Daoy (cell line): ENCODE measurements at regions not wholly inside any gene's neighbourhood (a gene's known extent, or its start where the extent isn't known, plus 50 kb on each side); places are given as distances from the start of the nearest gene placed in this dataset.
A peak's percentile ranks its signal among the peaks of the same experiment; 100 is the strongest.
"Not testable (repeated sequence)": the region's sequence is repeated elsewhere in the genome, so short reads cannot be mapped to it uniquely, and the experiment has no call there.

Experiments
- DNase-seq: peaks from one replicate; pipeline ENCODE4 v3.0.0-alpha.2; 2015; ENCODE audit warnings: low read depth

- DNase-seq = no peak
Measured at GRCh38 chr2:234374736-234375135, 122.1 kb downstream of the ARL4C start.

DNA sequence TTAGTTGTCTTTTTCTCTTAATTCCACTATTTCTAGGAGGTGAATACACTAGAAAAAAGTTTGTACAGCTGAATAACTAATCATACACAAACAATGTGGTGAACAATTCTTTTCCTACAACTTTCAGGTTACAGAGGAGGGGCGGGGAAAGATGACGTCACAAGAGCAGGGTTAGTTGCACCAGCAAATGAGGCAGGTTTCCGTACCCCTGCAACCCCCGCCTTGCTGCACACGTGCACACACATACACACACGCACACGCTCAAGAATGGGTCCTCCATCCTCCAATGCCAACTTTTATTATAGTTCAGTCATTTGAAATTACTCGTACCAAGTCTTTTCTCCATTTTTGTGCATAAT is 122.8 kb downstream of the ARL4C start:
- DNase-seq = no peak

DNA sequence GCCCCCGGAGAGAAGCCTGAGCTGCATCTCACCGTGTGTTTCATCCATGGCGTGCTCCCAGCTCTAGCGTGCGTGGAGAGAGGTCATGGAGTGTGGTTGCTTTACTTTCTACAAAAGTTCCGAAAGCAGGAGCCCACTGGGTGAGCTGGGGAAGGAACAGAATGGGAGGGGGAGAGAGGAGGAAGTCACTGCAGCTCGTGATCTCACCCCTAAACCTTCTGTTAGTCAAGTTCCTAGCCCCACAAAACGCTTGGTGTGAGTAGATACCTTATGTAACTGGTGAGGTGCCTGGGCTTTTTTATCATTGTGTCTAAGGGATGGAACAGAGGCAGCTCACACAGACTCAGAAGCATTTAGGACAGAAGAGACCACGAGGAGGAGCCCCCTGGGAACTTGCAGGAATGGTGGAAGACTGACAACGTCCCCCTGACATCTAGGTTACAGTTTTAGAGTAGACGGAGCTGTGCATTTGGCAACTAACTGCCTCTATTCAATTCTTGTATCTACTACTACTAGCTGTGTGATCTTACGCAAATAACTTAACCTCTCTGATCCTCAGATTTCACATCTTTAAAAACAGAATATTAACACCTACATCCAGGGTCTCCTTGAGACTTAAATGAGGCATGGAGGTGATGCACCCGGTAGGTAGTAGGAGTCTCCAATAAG is 123.3 kb downstream of the ARL4C start:
- no peak for DNase-seq

DNA sequence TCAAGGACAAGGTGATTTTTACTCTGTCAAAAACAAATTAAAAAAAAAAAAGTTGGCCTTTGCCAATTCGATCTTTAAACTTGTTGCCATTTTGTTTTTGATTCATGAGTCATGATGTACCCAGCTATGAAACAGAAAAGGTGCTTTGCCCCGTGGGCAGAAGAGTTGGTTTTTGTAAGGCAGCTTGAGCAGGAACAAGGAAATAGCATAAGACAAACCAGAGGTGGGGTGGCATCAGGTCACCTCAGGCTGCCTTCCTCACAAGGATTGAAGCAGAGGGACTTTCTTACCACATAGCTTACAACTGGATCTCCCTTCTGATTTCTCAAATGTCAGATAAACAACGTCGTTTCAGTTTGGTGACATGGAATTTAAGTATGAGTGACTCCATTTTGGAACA is 123.8 kb downstream of the ARL4C start:
- no peak for DNase-seq

DNA sequence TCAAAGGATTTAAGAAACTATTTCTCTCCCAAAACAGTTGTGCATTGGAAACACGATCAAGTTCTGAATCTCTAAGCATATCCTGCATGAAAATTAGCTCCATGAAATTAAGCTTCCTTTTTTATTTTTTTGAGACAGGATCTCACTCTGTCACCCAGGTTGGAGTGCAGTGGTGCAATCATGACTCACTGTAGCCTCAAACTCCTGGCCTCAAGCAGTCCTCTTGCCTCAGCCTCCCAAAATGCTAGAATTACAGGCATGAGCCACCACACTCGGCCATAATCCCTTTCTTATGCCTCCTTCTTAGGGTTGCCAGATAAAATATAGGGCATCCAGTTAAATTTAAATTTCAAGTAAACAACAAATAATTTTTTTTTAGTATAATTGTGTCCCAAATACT is 124.4 kb downstream of the ARL4C start:
- peak; percentile 22 for DNase-seq

DNA sequence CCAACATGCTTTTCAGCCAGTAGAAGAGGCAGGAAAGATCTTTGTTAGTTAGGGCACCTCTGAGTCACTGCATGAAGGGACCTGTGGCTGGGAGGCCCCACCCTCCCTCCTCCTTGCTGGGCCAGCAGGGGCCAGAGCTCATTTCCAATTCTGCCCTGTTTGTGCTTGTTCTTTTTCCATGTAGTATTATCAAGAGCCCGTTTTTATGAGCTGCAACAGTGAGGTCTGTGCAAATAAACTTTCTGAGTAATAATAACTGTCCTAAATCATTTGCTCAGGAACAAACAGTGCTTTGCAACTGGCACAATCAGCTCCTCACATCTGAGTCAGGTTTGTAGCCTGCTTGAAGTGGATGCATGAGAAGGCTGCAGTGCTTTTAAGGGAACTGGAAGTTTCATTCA is 128.0 kb downstream of the ARL4C start:
- peak; percentile 66 for DNase-seq

DNA sequence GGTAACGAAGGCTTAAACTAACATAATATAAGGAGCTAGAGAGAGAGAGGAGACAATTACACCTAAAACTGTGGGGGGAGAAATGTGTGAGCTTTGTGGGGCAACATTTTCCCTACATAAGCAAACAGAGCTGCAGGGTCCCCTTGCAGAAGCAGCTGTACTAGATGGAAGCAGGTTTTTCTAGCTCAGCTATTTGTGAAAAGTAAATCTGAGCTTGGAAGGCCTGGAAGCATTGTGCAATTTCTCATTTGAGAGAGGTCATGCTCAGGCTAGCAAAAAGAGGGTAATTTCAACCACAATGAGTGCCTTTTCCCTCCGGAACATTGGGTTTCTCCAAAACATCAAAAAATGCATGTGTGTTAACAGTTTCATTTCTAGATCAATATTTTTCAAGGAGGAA is 130.0 kb downstream of the ARL4C start:
- no peak for DNase-seq

DNA sequence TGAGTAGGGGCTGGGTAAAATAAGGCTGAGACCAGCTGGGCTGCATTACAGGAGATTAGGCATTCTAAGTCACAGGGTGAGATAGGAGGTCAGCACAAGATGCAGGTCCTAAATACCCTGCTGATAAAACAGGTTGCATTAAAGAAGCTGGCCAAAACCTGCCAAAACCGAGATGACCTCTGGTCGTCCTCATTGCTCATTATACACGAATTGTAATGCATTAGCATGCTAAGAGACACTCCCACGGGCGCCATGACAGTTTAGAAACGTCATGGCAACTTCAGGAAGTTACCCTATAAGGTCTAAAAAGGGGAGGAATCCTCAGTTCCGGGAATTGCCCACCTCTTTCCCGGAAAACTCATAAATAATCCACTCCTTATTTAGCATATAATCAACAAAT is 132.2 kb downstream of the ARL4C start:
- no peak for DNase-seq

DNA sequence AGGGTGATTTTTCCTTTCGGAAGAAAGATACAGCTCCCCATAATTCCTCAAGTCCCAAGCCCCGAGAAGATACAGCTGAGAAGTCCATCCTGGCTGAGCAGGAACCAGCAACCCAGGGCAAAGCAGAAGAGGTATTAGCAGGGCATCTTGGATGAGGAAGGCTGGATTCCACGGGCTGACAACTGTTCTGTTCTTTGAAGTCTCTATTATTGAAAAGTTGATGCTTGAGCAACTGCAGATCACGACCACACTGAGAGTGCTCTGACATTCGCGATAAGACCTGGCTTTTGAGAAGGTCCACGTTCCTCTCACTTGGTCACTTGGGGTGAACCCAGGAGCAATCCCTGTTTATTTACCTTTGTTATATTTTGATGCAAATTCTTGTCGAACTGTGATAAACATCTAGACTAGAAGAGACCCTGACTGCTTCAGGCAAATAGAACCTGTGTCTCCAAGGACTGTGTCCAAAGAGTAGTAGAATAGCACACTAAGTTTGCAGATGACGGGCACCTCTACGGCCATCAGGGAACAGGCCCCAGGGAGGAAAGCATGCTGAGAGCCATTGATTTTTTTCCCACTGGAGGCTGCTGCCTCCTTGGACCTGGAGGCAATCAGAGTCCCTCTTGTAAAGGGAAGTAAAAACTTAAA is 133.1 kb downstream of the ARL4C start:
- DNase-seq = no peak

DNA sequence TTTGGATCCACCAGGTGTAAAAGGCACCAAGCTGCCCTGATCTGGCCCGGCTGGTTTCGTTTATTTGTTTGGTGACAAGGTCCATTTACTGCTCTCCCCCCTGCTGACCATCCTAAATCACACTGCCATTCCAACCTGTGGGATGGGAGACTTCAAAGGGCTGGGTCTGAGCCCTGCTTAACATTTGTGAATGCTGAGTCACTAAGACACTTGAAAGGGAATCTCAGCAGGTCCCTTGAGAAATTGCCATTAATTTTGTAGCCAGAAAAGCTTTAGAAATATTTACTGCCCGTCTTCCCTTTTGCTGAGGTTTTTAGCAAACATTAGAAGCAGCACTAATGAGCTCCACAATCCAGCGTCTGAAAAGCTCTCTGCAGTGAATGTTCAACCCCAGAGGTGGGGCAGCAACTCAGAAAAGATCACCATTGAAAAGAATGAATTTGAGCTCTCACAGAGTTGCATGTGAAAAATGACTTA is 133.8 kb downstream of the ARL4C start:
- DNase-seq = peak; percentile 77

GRCh38 chr2:234360313-234360975 is 136.4 kb downstream of the ARL4C start:
- DNase-seq = not testable (repeated sequence)

- DNase-seq = no peak
Measured at GRCh38 chr2:234357666-234358065, 139.2 kb downstream of the ARL4C start.

GRCh38 chr2:234355808-234356365 is 141.0 kb downstream of the ARL4C start:
- no peak for DNase-seq

DNA sequence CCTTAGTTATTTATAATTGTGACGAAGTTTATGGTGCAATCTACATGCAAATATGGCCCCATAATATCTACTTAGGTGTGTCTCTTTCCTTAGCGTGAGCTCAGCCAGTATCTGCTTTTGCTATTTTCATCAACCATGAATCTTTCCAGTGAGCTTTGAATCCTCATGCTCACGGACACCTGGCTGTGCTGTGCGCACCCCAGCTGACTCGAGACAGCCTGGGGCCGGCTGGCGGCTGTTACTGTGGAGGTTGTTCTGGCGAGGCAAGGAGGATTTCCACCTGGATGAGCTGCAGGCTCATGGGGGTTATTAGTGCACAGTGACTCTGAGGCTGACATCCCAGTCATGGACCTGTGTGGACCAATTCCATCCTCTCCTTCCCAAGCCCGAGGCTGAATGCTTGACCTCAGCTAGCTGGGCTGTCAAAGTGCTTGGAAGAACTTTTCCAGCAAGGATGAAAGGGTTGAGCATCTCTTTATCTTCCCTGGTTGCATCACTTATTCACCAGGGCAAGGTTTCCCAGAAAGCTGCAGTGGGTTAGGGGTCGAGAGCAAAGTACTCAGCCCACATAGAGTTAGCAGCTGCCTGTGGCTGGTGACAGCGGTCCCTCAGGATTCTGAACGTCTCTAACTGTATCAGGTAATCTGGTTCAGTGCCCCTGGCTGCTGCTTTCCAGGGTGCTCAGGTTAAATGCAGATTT is 141.7 kb downstream of the ARL4C start:
- DNase-seq = no peak

- no peak for DNase-seq
Measured at GRCh38 chr2:234352270-234352669, 144.6 kb downstream of the ARL4C start.

DNA sequence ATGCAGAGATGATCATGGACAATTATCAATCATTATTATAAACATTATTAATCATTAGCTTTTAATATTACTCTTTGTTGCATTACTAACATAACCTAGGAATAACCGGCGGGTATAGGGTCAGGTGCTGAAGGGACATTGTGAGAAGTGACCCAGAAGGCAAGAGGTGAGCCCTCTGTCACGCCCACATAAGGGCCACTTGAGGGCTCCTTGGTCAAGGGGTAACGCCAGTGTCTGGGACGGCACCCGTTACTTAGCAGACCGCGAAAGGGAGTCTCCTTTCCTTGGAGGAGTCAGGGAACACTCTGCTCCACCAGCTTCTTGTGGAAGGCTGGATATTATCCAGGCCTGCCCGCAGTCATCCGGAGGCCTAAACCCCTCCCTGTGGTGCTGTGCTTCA is 145.0 kb downstream of the ARL4C start:
- DNase-seq = not testable (repeated sequence)

DNA sequence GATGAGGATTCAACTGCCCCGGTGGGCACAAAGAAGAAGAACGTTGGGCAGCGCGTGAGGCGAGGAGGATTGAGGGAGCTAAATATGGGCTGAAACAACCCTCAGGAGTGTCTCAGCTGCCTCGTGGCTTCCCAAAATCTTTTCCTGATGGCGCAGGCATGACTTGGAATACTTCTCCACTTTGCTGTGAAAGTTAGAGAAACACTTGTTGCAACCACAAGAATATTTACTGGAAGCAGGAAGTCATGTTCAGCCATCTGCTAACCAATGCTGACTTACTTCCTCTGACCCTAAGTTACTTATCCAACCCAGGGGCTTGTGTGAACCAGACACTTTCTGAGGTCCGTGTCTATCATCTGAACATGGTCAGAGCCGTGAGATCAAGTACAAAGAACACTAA is 148.8 kb downstream of the ARL4C start:
- DNase-seq = no peak

DNA sequence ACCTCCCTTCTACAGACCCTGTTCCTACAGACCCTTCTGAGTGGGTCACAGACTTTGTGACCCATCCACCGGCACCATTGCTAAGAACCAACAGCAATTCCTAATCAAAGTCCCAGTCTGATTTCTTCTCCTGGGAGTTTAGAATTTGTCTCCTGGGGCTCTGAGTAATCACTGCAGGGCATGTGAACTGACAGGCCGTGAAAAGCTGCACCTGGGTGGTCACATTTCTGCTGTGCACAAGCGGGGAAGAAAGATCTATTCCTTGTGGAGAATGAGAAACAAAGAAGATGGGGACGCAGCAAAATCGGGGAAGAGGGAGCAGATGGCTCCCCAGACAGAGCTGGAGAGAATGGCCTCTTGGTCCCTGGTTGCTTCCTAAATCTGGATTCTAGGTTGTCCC is 151.0 kb downstream of the ARL4C start:
- DNase-seq = no peak

- DNase-seq = no peak
Measured at GRCh38 chr2:234344012-234344411, 152.9 kb downstream of the ARL4C start.

DNA sequence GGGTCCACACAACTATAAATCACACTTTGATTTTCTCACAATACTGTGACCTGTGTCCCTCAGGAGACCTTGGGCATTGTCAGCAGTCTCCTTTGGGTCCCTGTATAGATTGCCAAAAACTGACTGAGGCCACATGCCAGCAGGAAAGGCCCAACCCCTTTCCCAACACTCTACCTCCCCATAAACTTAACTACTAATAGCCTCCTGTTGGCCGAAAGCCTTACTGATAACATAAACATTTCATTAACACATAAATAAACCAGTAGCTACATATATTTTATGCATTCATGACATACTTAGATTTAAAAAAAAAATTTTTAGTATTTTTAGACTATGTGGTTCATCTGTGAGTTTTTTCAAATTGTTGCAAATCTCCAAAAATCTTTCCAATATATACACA is 153.5 kb downstream of the ARL4C start:
- DNase-seq = no peak

GRCh38 chr2:234341306-234341985 is 155.4 kb downstream of the ARL4C start:
- no peak for DNase-seq

DNA sequence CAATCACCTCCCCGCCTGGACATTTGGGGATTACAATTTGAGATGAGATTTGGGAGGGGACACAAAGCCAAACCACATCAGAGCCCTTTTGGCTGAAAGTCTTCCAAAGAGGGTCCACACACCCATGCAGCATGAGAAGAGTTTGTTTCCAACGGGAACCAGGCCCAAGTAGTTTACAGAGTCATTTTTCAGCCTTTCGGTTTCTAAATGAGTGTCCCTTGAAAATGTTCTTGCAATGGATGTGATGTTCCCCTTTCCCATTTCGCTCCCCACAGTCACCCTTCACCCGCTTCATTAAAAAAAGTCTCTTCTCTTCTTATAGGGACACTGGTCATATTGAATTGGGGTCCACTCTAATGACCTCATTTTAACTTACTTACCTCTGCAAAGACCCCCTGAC is 157.4 kb downstream of the ARL4C start:
- DNase-seq = no peak
